ENCODE measurements at regions not wholly inside any gene's neighbourhood (a gene's known extent, or its start where the extent isn't known, plus 50 kb on each side); places are given as distances from the start of the nearest gene placed in this dataset.

DNA sequence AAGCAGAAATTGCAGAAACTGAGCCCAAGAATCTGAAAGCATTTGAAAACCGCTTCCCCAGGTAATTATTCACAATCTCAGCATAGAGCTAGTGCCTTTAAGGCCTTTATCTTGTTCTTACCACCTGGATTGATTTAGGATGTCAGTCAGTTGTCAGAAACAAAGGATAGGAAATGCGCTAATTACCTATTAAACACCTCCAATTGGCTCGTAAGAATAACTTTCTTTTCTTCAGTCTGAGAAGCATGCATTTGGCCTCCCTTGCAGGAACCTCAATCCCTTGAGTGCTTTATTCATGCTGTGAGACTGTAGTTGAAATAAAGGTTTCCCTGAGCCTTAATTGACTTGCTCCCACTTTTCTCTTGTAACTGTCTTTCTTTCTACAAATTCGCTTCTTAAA lies 400.3 kb upstream of the LRATD1 start:
- no peak for TF ChIP-seq EZH2 (IDR thresholded peaks at IDR 0.05; ENCODE audit: borderline replicate concordance, low read depth, low read length, severe bottlenecking)
- TF ChIP-seq, protein P1, sequence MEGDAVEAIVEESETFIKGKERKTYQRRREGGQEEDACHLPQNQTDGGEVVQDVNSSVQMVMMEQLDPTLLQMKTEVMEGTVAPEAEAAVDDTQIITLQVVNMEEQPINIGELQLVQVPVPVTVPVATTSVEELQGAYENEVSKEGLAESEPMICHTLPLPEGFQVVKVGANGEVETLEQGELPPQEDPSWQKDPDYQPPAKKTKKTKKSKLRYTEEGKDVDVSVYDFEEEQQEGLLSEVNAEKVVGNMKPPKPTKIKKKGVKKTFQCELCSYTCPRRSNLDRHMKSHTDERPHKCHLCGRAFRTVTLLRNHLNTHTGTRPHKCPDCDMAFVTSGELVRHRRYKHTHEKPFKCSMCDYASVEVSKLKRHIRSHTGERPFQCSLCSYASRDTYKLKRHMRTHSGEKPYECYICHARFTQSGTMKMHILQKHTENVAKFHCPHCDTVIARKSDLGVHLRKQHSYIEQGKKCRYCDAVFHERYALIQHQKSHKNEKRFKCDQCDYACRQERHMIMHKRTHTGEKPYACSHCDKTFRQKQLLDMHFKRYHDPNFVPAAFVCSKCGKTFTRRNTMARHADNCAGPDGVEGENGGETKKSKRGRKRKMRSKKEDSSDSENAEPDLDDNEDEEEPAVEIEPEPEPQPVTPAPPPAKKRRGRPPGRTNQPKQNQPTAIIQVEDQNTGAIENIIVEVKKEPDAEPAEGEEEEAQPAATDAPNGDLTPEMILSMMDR (IDR thresholded peaks at IDR 0.05; ENCODE audit: extremely low read depth in 1 of 2, insufficient read depth in 1 of 2, low read depth in 1 of 2, low read length in 2 of 2) = no peak
- TF ChIP-seq, protein P2, sequence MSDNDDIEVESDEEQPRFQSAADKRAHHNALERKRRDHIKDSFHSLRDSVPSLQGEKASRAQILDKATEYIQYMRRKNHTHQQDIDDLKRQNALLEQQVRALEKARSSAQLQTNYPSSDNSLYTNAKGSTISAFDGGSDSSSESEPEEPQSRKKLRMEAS (IDR thresholded peaks at IDR 0.05; ENCODE audit: insufficient read depth, insufficient read length) = no peak
- no peak for TF ChIP-seq GATA2 (IDR thresholded peaks at IDR 0.05; ENCODE audit: insufficient read depth, insufficient read length, low read depth, low read length)

Data from endothelial cell of umbilical vein (primary cell).